SH-SY5Y (cell line): ENCODE measurements at regions not wholly inside any gene's neighbourhood (a gene's known extent, or its start where the extent isn't known, plus 50 kb on each side); places are given as distances from the start of the nearest gene placed in this dataset.

ENCODE experiments used
- GATA2 ChIP-seq: IDR thresholded peaks from 2 replicates; pipeline ENCODE4 v1.6.1; 2011; ENCODE audit warnings: mild to moderate bottlenecking, low read depth, low read length
- GATA3 ChIP-seq: IDR thresholded peaks from 2 replicates; pipeline ENCODE4 v1.6.1; 2011; ENCODE audit warnings: low read depth, mild to moderate bottlenecking, low read length, moderate library complexity

DNA sequence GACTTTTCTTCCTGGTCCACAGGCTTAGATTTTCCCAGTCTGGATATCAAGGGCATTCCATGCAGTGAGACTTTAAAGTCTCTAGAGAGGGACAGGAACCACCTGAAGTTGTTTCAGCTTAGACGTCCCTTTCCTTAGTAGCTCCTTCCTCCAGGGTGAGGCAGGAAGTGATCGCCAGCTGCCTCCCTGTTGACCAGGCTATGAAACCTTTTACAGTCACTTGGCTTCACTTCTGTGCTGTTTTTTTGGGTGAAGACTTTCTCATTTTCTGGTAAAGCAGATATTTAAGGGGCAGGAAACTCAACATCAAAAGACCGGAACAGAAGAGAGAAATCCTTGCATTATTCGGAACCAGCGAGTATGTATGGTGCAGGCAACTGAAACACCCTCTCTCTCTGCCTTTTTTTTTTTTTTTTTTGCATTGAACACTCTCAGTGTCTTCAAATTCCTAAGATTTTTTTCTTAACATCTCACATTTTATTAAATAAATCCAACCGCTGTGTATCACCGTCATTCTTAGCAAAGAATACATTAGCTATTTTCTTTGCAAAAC is 234.6 kb upstream of the IRF2BP2 start:
- TF ChIP-seq GATA3 (no peak), GATA2 (no peak)

DNA sequence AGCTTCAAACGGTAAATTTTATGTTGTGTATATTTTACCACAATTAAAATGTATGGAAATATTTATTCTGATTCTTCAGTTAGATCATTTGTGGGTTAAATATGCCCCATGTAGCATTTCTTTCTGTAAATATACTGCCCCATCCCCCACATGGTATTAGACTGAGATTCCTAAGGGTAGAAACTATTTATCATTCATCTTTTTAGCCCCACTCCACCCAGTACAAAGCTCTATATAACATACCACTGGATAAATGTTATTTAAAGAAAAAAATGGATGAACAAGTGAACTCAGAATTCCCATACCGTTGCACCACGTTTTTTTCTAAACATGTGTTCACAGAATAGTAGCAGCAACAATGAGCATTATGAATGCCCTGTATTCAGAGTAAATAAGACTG is 234.0 kb upstream of the IRF2BP2 start:
- no peak for TF ChIP-seq GATA2
- TF ChIP-seq GATA3, result no peak

DNA sequence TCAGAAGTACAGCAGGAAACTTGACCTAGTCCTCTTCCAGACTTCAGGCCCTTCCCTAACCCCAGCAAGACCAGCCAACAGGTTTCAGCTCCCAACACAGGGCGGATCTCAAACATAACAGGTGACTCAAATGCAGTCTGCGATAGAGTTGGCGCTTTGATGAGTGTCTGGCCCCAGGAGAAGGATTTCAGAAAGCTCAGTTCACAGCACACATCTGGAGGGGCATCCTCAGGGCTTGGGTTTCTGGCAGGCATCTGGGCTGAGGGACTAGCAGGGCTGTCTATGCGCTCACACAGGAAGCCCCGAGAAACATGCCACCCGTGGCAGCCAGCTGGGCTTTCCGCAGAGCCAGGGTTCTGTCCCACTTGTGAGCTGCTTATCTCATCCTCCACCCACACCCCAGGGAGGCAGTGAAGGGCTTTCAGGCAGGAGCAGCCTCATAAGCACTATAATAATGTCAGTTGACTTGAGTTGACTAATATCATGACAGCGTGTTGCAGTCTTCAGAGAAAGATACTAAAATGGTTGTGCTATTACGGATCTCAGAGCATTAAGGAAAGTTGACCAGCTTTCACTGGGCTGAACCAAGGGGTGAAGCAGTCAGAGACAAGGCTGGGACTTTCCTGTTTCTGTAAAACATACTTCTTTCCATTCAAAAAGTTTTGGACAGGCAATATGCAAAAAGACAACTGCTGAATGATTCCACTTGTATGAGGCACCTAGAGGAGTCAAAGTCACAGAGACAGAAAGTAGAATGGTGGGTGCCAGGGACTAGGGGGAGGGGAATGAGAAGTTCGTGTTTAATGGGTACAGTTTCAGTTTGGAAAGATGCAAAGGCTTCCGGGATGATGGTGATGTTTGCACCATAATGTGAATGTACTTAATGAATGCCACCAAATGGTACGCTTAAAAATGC is 233.0 kb upstream of the IRF2BP2 start:
- no peak for TF ChIP-seq GATA2
- TF ChIP-seq GATA3, result no peak

DNA sequence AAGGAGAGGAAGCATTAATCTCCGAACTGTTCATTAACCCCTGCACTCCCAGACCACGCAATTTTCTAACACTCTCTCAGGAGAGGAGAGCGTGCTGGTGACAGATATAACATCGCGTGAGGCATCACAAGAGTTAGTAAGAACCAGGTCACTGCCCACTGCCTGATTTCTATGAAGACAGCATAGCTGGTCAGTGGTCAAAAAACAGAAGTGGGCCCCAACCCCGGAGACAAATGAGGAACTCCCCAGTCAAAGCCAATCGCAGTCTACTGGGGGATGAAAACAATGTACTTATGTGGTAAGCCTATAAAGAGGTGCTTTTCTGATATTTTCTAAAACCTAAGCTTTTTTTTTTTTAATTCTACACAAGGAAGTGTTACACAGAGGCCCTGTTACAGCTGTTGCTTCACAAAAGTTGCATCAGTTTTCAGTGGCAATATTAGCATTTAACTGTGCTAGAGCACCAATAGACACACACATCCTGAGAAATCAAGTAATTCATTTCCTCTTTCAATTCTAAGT is 231.8 kb upstream of the IRF2BP2 start:
- no peak for TF ChIP-seq GATA3

DNA sequence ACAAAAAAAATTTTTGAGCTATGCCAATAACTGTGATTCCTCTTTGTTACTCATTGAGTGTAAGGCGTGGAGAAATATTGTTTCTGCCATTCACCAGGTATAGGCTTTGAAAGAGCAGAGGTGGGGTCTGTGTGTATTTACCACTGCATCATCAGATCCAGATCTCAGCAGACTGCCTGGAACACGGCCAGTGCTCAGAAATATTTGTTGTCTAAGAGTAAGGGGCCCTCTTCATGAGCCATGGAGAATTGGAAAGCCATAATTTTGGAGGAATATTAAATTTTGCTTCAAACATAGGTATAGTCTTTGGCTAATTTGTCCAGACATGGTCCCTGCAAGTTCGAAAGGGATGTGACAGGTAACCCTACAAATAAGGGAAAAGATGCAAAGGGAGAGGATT is 231.3 kb upstream of the IRF2BP2 start:
- no peak for TF ChIP-seq GATA3
- TF ChIP-seq GATA2, result no peak

DNA sequence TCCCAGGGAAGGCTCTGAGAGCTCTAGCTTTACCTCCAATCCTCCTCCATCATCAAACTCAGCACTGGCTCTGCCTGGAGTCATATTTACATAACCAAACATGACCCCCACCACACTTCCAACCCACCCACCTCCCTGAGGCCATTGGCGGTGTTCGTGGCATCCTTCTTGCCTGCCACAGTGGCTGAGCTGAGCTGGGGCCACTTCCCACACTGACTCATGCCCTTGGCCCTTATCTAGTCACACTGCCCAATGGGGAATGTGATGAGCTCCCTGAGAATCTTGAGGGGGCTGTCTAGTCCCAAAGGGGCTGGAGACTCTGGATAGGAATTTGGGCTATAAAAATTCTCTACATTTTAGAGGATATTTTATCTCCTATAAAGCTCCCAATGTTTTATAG is 230.9 kb upstream of the IRF2BP2 start:
- TF ChIP-seq GATA3 (no peak), GATA2 (no peak)

DNA sequence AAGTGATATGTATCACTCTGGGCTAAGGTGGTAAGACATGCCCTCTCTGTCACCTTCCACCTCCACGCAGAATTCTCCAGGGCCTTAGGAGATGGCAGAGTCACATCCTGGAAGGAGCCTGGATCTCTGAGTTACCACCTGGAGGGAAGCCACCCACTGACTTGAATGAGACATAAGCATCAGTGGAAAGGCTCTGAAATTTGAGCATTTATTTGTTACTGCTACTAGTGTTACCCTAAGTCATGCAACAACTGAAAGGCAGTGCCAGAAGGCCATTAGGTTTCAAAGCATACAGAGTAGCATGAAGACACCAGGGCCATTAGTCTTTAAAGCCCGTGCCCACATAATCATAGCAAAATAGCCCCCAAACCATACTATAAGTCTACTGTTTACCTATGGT is 230.3 kb upstream of the IRF2BP2 start:
- TF ChIP-seq GATA3 (no peak), GATA2 (no peak)

DNA sequence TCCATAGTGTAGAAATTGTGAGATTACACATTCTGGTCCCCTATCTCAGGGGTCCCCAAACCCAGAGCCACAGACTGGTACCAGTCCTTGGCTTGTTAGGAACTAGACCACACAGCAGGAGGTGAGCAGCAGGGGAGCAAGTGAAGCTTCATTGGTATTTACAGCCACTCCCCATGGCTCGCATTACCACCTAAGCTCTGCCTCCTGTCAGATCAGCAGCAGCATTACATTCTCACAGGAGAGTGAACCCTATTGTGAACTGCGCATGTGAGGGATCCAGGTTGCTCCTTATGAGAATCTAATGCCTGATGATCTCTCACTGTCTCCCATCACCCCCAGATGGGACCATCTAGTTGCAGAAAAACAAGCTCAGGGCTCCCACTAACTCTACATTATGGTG is 229.7 kb upstream of the IRF2BP2 start:
- no peak for TF ChIP-seq GATA2
- no peak for TF ChIP-seq GATA3

DNA sequence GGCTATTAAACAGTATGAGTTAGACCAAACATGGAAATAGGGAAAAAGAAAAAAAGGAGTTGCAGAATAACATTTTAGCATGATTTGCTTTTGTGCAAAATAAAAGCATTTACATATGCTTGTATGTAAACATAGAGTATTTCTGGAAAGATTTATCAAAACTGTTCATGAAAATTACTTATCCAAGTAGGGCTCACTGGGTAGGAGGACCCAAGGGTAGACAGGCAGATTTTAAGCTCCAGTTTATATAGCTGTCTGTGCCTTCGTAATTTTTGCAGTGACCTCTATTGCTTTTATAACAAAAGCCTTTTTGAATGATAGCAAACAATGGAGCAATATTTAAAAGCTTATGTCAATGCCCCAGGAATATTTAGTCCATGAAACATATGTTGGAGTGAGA is 228.8 kb upstream of the IRF2BP2 start:
- TF ChIP-seq GATA2 (no peak), GATA3 (no peak)

DNA sequence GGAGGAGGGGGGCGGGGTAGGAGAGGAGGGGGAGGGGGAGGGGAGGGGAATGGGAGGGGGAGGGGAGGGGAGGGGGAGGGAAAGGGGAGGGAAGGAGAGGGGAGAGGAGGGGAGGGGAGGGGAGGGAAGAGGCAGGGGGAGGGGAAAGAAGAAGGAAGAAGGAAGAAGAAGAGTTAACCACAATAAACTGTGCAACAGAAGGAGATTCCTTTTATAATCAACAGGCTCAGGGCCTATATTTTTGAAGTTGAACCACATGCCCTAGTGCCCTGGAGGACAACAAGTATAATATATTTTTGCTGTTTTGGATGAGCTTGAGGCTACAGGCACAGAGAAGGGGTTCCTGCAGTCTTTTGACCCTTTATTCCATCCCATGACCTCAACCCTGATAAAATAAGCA is 228.2 kb upstream of the IRF2BP2 start:
- TF ChIP-seq GATA2, result no peak
- TF ChIP-seq GATA3, result no peak

DNA sequence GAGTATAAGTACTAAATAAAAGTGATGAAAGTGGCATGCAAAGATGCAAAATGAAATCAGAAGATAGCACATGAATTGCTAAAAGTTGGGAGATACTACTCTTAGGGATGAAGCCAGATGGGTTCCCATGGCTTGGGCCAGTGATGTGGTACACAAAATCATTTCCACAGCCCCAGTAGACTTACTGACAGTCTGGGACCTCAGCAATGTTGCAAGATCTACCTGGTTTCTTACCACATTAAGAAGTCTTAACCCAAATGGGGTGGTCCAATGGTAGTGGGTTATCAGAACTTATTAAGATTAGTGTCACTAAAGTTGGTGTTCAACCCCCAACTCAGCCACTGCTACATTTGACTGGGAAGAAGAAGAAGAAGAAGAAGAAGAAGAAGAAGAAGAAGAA is 227.7 kb upstream of the IRF2BP2 start:
- TF ChIP-seq GATA2, result no peak
- TF ChIP-seq GATA3, result no peak

DNA sequence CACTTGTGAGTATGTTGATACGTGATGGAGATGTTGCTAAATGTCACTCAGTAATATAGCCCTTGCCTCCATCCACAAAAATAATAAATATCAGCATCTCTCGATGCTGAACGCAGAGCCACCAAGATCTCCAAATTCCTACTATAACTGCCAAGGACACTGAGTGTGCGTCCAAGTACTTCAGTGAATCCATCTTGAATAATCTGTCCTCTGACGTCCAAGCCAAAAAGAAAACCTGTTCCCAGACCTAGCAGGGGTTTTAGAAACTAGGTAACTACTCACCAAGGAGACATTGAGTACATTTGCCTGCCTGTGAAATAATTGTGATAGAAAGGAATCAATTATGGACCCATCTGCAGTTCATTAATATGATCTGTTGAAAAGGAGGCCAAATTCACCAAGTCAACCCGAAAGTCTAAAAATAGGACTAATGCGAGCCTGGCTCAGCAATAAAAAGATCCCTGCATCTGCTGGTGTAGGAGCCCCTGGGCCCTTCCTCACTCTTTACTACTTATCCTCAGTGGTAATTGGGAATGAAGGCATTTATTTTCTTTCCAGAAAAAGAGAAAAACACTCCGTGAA is 226.9 kb upstream of the IRF2BP2 start:
- TF ChIP-seq GATA3, result no peak
- no peak for TF ChIP-seq GATA2

DNA sequence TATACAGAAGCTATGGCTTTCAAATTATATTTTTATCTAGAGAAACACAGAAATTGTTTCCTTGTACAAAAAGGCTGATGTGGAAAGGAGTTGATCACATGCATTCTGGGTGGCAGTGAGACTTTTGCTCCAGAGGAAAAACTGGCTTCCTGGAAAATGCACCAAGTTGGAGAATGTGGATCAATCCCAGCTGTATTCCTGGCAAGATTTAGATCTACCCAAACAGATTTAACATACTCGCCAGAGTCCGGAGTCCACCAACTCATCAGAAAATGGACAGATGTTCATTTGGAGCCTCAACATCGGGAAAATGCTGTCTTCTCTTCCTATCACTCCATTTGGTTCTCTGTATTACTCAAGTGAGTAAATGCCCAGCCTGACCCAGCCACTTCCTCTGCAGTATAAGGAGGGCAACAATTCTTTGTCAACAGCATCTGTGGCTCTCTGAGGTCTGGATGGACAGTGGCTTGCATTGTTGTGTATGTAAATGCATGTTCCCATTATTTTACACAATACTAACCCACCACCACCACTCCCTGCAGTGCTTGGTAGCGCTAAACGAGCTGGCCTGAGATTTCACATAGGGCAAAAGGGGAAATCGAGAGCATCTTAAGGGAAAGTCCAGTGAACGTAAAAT is 226.2 kb upstream of the IRF2BP2 start:
- TF ChIP-seq GATA3 (no peak), GATA2 (no peak)

DNA sequence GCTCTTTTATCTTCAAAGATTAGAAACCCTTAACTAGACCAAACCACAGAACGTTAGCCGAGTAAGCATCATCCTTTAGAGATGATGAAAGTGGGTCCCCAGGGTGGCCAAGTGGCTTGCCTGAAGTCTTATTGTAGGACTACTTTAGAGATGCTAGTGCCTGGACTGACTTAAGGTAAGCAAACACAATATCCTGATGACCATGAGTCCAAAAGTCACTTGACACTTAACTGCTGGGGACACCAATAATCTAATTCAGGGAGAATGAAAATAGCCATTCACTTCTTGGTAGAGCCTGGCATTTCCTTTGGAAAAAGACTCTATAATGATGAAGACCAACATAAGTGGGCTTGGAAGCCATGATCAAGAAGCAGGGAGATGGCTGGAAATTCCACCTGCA is 225.3 kb upstream of the IRF2BP2 start:
- no peak for TF ChIP-seq GATA2
- no peak for TF ChIP-seq GATA3
